ENCODE measurements at regions not wholly inside any gene's neighbourhood (a gene's known extent, or its start where the extent isn't known, plus 50 kb on each side); places are given as distances from the start of the nearest gene placed in this dataset.

DNA sequence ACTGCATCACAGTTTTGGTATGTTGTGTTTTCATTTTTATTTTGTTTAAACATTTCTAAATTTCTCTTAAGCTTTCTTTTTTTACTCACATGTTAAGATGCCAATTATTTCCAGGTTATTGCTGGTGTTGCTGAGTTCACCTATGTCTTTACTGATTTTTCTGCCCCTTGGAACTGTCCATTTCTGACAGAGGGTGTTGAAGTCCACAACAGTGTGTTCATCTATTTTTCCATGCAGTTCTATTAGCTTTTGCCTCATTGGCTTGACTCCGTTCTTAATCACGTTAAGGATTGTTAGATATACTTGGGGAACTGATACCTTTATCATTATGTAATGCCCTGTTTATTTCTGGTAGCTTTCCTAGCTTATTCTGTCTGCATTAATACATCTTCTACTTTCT is 158.0 kb upstream of the TCERG1L start:
- TF ChIP-seq, protein P1, sequence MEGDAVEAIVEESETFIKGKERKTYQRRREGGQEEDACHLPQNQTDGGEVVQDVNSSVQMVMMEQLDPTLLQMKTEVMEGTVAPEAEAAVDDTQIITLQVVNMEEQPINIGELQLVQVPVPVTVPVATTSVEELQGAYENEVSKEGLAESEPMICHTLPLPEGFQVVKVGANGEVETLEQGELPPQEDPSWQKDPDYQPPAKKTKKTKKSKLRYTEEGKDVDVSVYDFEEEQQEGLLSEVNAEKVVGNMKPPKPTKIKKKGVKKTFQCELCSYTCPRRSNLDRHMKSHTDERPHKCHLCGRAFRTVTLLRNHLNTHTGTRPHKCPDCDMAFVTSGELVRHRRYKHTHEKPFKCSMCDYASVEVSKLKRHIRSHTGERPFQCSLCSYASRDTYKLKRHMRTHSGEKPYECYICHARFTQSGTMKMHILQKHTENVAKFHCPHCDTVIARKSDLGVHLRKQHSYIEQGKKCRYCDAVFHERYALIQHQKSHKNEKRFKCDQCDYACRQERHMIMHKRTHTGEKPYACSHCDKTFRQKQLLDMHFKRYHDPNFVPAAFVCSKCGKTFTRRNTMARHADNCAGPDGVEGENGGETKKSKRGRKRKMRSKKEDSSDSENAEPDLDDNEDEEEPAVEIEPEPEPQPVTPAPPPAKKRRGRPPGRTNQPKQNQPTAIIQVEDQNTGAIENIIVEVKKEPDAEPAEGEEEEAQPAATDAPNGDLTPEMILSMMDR (IDR thresholded peaks at IDR 0.05; ENCODE audit: poor library complexity), result no peak
- no peak for TF ChIP-seq EZH2 (IDR thresholded peaks at IDR 0.05; ENCODE audit: borderline replicate concordance)
